Sigmoid colon (tissue), 4 donors: ENCODE measurements at regions not wholly inside any gene's neighbourhood (a gene's known extent, or its start where the extent isn't known, plus 50 kb on each side); places are given as distances from the start of the nearest gene placed in this dataset.

ENCODE experiments used
- POLR2A ChIP-seq, 2 donors: fragments of 450-650 bp; IDR thresholded peaks; one replicate each; pipeline ENCODE4 v1.6.1; 2016; ENCODE audit warnings: antibody characterized with exemption in 2 of 2, mild to moderate bottlenecking in 2 of 2, moderate library complexity in 2 of 2
- POLR2AphosphoS5 ChIP-seq, 4 donors: sonication (generic); formaldehyde crosslinking; IDR thresholded peaks; one replicate each; pipeline ENCODE4 v1.6.1; 2017; ENCODE audit warnings: antibody characterized with exemption in 4 of 4
- TF ChIP-seq, protein P1 (sequence below), 4 experiments: fragments of 450-650 bp in 3 of 4; fragments of 200-600 bp in 1 of 4; IDR thresholded peaks; one replicate each; pipeline ENCODE4 v1.5.1; 2016 to 2019; ENCODE audit warnings: antibody characterized with exemption in 4 of 4, mild to moderate bottlenecking in 3 of 4, moderate library complexity in 2 of 4

GRCh38 chr9:13002740-13003139, 227.9 kb downstream of the LURAP1L start:
- TF ChIP-seq POLR2A (IDR thresholded peaks at IDR 0.05) (no peak), POLR2AphosphoS5 (IDR thresholded peaks at IDR 0.05) (no peak)
- TF ChIP-seq, protein P1, sequence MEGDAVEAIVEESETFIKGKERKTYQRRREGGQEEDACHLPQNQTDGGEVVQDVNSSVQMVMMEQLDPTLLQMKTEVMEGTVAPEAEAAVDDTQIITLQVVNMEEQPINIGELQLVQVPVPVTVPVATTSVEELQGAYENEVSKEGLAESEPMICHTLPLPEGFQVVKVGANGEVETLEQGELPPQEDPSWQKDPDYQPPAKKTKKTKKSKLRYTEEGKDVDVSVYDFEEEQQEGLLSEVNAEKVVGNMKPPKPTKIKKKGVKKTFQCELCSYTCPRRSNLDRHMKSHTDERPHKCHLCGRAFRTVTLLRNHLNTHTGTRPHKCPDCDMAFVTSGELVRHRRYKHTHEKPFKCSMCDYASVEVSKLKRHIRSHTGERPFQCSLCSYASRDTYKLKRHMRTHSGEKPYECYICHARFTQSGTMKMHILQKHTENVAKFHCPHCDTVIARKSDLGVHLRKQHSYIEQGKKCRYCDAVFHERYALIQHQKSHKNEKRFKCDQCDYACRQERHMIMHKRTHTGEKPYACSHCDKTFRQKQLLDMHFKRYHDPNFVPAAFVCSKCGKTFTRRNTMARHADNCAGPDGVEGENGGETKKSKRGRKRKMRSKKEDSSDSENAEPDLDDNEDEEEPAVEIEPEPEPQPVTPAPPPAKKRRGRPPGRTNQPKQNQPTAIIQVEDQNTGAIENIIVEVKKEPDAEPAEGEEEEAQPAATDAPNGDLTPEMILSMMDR (IDR thresholded peaks at IDR 0.05) = no peak
